H9 (cell line): ENCODE measurements at regions not wholly inside any gene's neighbourhood (a gene's known extent, or its start where the extent isn't known, plus 50 kb on each side); places are given as distances from the start of the nearest gene placed in this dataset.

Experiments used
- DNase-seq: peaks from one replicate; pipeline ENCODE4 v3.0.0-alpha.2; 2017
- H2AFZ ChIP-seq: one replicate; pipeline ENCODE4 v1.6.1; 2013; ENCODE audit warnings: mild to moderate bottlenecking, low read length, control low read depth, moderate library complexity
- H2AK5ac ChIP-seq: 2 replicates; pipeline ENCODE4 v1.6.1; 2013; ENCODE audit warnings: low read length, control low read depth, mixed read lengths; ENCODE audit not compliant: insufficient read length
- H2BK120ac ChIP-seq: one replicate; pipeline ENCODE4 v1.6.1; 2013; ENCODE audit warnings: low read depth, mild to moderate bottlenecking, low read length, control low read depth, inconsistent platforms; ENCODE audit not compliant: poor library complexity, severe bottlenecking
- H2BK12ac ChIP-seq: 2 replicates; pipeline ENCODE4 v1.6.1; 2013; ENCODE audit warnings: low read length, control low read depth, mixed read lengths, low read depth; ENCODE audit not compliant: insufficient read length
- H2BK15ac ChIP-seq: 2 replicates; pipeline ENCODE4 v1.6.1; 2013; ENCODE audit warnings: low read depth, low read length, control low read depth
- H2BK20ac ChIP-seq: one replicate; pipeline ENCODE4 v1.6.1; 2013; ENCODE audit warnings: low read depth, mild to moderate bottlenecking, low read length, control low read depth, inconsistent platforms; ENCODE audit not compliant: poor library complexity, severe bottlenecking
- H2BK5ac ChIP-seq: 2 replicates; pipeline ENCODE4 v1.6.1; 2013; ENCODE audit warnings: low read length, control low read depth, mixed read lengths; ENCODE audit not compliant: insufficient read length
- H3K14ac ChIP-seq: 2 replicates; pipeline ENCODE4 v1.6.1; 2013; ENCODE audit warnings: low read length, control low read depth; ENCODE audit not compliant: insufficient read depth
- H3K18ac ChIP-seq: 2 replicates; pipeline ENCODE4 v1.6.1; 2013; ENCODE audit warnings: low read depth, mild to moderate bottlenecking, mixed read lengths, low read length, control low read depth; ENCODE audit not compliant: insufficient read length
- H3K23ac ChIP-seq: 2 replicates; pipeline ENCODE4 v1.6.1; 2013; ENCODE audit warnings: low read length, control low read depth, mixed read lengths, low read depth; ENCODE audit not compliant: insufficient read length
- H3K23me2 ChIP-seq: 2 replicates; pipeline ENCODE4 v1.6.1; 2013; ENCODE audit warnings: low read depth, mild to moderate bottlenecking, mixed read lengths, low read length, control low read depth; ENCODE audit not compliant: insufficient read length, poor library complexity, severe bottlenecking
- H3K27ac ChIP-seq: 2 replicates; pipeline ENCODE4 v1.5.1; 2013; ENCODE audit warnings: low read length, control low read depth, mixed read lengths, low read depth; ENCODE audit not compliant: insufficient read length
- H3K27me3 ChIP-seq: 2 replicates; pipeline ENCODE4 v1.6.1; 2013; ENCODE audit warnings: low read length, control low read depth, inconsistent platforms; ENCODE audit not compliant: insufficient read depth
- H3K4ac ChIP-seq: 2 replicates; pipeline ENCODE4 v1.6.1; 2013; ENCODE audit warnings: low read depth, mild to moderate bottlenecking, control low read depth, inconsistent platforms, low read length, moderate library complexity
- H3K4me1 ChIP-seq: 2 replicates; pipeline ENCODE4 v1.6.1; 2013; ENCODE audit warnings: low read length, control low read depth, inconsistent platforms; ENCODE audit not compliant: insufficient read depth
- H3K4me2 ChIP-seq: 2 replicates; pipeline ENCODE4 v1.6.1; 2013; ENCODE audit warnings: low read length, control low read depth, mixed read lengths; ENCODE audit not compliant: insufficient read length, insufficient read depth
- H3K56ac ChIP-seq: 2 replicates; pipeline ENCODE4 v1.6.1; 2013; ENCODE audit warnings: low read depth, mild to moderate bottlenecking, mixed read lengths, low read length, control low read depth; ENCODE audit not compliant: insufficient read length
- H3K79me1 ChIP-seq: 2 replicates; pipeline ENCODE4 v1.6.1; 2013; ENCODE audit warnings: low read depth, mild to moderate bottlenecking, moderate library complexity, low read length, control low read depth, inconsistent platforms; ENCODE audit not compliant: insufficient read depth, poor library complexity, severe bottlenecking
- H3K79me2 ChIP-seq: 2 replicates; pipeline ENCODE4 v1.6.1; 2013; ENCODE audit warnings: low read length, control low read depth, inconsistent platforms; ENCODE audit not compliant: insufficient read depth
- H3K9ac ChIP-seq: 2 replicates; pipeline ENCODE4 v1.6.1; 2013; ENCODE audit warnings: low read length, control low read depth, mixed read lengths; ENCODE audit not compliant: insufficient read length; ENCODE audit errors: extremely low read depth
- H3K9me3 ChIP-seq: one replicate; pipeline ENCODE4 v1.6.1; 2013; ENCODE audit warnings: low read depth, low read length, inconsistent platforms; ENCODE audit not compliant: control insufficient read depth
- H3T11ph ChIP-seq: one replicate; pipeline ENCODE4 v1.6.1; 2013; ENCODE audit warnings: mild to moderate bottlenecking, low read length, control low read depth, inconsistent platforms
- H4K20me1 ChIP-seq: one replicate; pipeline ENCODE4 v1.6.1; 2013; ENCODE audit not compliant: control insufficient read depth, insufficient read length, insufficient read depth
- H4K5ac ChIP-seq: 2 replicates; pipeline ENCODE4 v1.6.1; 2013; ENCODE audit warnings: low read depth, mild to moderate bottlenecking, mixed read lengths, low read length, control low read depth; ENCODE audit not compliant: insufficient read length
- H4K8ac ChIP-seq: replicated peaks from 2 replicates; pipeline ENCODE4 v1.6.1; 2013; ENCODE audit warnings: low read length, control low read depth, mixed read lengths, low read depth; ENCODE audit not compliant: insufficient read length
- H4K91ac ChIP-seq: 2 replicates; pipeline ENCODE4 v1.6.1; 2013; ENCODE audit warnings: low read depth, mild to moderate bottlenecking, moderate library complexity, mixed read lengths, low read length, control low read depth; ENCODE audit not compliant: insufficient read length
- H3K27ac Mint-ChIP-seq, 3 experiments: 2 replicates in 2 of 3; 3 replicates in 1 of 3; pipeline ENCODE4 v1.8.0; 2020 to 2021; ENCODE audit warnings: mixed read lengths in 3 of 3, mild to moderate bottlenecking in 1 of 3, moderate library complexity in 1 of 3
- H3K27me3 Mint-ChIP-seq: 2 replicates; pipeline ENCODE4 v1.8.0; 2021; ENCODE audit warnings: low read depth, mild to moderate bottlenecking, moderate library complexity, mixed read lengths
- H3K36me3 Mint-ChIP-seq, 3 experiments: 2 replicates in 2 of 3; 3 replicates in 1 of 3; pipeline ENCODE4 v1.8.0; 2020 to 2021; ENCODE audit warnings: low read depth in 3 of 3, mixed read lengths in 3 of 3; ENCODE audit not compliant: insufficient read depth in 1 of 3
- H3K4me1 Mint-ChIP-seq, 2 experiments: 2 replicates each; pipeline ENCODE4 v1.8.0; 2020; ENCODE audit warnings: mixed read lengths in 2 of 2
- H3K4me3 Mint-ChIP-seq, 2 experiments: 2 replicates in 1 of 2; 3 replicates in 1 of 2; pipeline ENCODE4 v1.8.0; 2020 to 2021; ENCODE audit warnings: mild to moderate bottlenecking in 2 of 2, mixed read lengths in 2 of 2, moderate library complexity in 1 of 2
- H3K9me3 Mint-ChIP-seq, 2 experiments: 2 replicates in 1 of 2; 3 replicates in 1 of 2; pipeline ENCODE4 v1.8.0; 2020; ENCODE audit warnings: mild to moderate bottlenecking in 2 of 2, mixed read lengths in 2 of 2, moderate library complexity in 1 of 2
- TF ChIP-seq, protein P1 (sequence below): fragments of 200-600 bp; sonication (generic); conservative IDR thresholded peaks from 3 replicates; pipeline ENCODE4 v1.8.0; 2021; ENCODE audit warnings: antibody characterized with exemption, mild to moderate bottlenecking

DNA sequence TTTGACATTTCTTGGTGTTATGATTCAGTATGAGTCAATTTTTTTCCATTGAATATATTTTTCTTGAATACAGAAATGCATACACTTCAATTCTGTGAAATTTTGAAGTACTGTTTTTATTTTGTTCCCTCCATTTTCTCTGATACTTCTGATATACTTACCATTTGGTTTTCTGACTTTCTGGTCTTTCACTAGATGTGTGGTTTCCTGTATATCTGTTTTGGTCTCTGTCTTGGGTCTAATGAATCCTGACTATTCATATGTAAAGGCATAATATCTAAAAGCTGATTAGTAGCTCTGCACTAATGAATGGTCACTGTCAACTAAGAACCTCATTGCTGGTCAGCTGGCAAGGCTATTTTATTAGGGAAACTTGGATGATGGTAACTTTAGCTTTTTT lies 345.6 kb downstream of the GRB14 start:
- H3T11ph ChIP-seq: no peak overlapping the region
- TF ChIP-seq, protein P1, sequence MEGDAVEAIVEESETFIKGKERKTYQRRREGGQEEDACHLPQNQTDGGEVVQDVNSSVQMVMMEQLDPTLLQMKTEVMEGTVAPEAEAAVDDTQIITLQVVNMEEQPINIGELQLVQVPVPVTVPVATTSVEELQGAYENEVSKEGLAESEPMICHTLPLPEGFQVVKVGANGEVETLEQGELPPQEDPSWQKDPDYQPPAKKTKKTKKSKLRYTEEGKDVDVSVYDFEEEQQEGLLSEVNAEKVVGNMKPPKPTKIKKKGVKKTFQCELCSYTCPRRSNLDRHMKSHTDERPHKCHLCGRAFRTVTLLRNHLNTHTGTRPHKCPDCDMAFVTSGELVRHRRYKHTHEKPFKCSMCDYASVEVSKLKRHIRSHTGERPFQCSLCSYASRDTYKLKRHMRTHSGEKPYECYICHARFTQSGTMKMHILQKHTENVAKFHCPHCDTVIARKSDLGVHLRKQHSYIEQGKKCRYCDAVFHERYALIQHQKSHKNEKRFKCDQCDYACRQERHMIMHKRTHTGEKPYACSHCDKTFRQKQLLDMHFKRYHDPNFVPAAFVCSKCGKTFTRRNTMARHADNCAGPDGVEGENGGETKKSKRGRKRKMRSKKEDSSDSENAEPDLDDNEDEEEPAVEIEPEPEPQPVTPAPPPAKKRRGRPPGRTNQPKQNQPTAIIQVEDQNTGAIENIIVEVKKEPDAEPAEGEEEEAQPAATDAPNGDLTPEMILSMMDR: no peak
- H3K79me2 ChIP-seq: no peaks in the 10 kb centered on the region
- no peaks in the 10 kb centered on the region for H4K20me1 ChIP-seq
- H3K27ac Mint-ChIP-seq: no peak overlapping the region
- H2BK120ac ChIP-seq: no peak overlapping the region
- H4K91ac ChIP-seq: no peak overlapping the region
- H3K4ac ChIP-seq: no peak overlapping the region
- H3K9me3 Mint-ChIP-seq: peaks cover 0 to 4% of the 10 kb centered on the region in 2 experiments; a peak in 1 of 5 replicates
- H3K9ac ChIP-seq: no peak overlapping the region
- H2BK12ac ChIP-seq: no peak overlapping the region
- H3K27ac ChIP-seq: no peak overlapping the region
- H2BK20ac ChIP-seq: no peak overlapping the region
- H3K23me2 ChIP-seq: no peaks in the 10 kb centered on the region
- no peaks in the 10 kb centered on the region for H3K79me1 ChIP-seq
- peaks cover 0 to 8% of the 10 kb centered on the region in 2 experiments; a peak in 1 of 4 replicates for H3K4me1 Mint-ChIP-seq
- no peak overlapping the region for H3K4me2 ChIP-seq
- H3K4me1 ChIP-seq: no peaks in the 10 kb centered on the region
- H2BK5ac ChIP-seq: no peak overlapping the region
- no peak overlapping the region for H3K18ac ChIP-seq
- no peak overlapping the region for H4K5ac ChIP-seq
- H3K56ac ChIP-seq: no peak overlapping the region
- no peaks in the 10 kb centered on the region for H3K27me3 ChIP-seq
- no peak overlapping the region for H3K14ac ChIP-seq
- H3K9me3 ChIP-seq: no peaks in the 10 kb centered on the region
- H3K23ac ChIP-seq: no peak overlapping the region
- H2AK5ac ChIP-seq: no peak overlapping the region
- no peak overlapping the region for H2BK15ac ChIP-seq
- no peaks in the 10 kb centered on the region for H3K36me3 Mint-ChIP-seq
- H2AFZ ChIP-seq: no peak overlapping the region
- no peaks in the 10 kb centered on the region for H3K27me3 Mint-ChIP-seq
- no peak overlapping the region for H3K4me3 Mint-ChIP-seq
- H4K8ac ChIP-seq: no peak overlapping the region
- DNase-seq: no peak
